Lung (tissue), 11 donors: ENCODE measurements at regions not wholly inside any gene's neighbourhood (a gene's known extent, or its start where the extent isn't known, plus 50 kb on each side); places are given as distances from the start of the nearest gene placed in this dataset.

Source experiments
- ATAC-seq: fragments of 200-7000 bp; cut with Tn5 transposase; one replicate; pipeline ENCODE4 v1.9.1; 2020; ENCODE audit warnings: moderate number of reproducible peaks; ENCODE audit not compliant: insufficient read depth, low FRiP score
- DNase-seq, 3 donors: peaks; one replicate each; pipeline ENCODE4 v3.0.0-alpha.2; 2013 to 2017
- H3K27ac ChIP-seq, 2 donors: one replicate each; pipeline ENCODE4 v1.5.1; 2013; ENCODE audit warnings: mild to moderate bottlenecking in 2 of 2, moderate library complexity in 2 of 2, control low read depth in 1 of 2, inconsistent platforms in 1 of 2, low read depth in 1 of 2, low read length in 1 of 2
- H3K27me3 ChIP-seq, 3 donors: one replicate each; pipeline ENCODE4 v1.5.1; 2013; ENCODE audit warnings: low read length in 2 of 3; ENCODE audit not compliant: control insufficient read depth in 3 of 3, insufficient read depth in 3 of 3
- H3K36me3 ChIP-seq, 4 donors: one replicate each; pipeline ENCODE4 v1.5.1; 2013; ENCODE audit warnings: low read length in 4 of 4, mild to moderate bottlenecking in 1 of 4, moderate library complexity in 1 of 4; ENCODE audit not compliant: control insufficient read depth in 4 of 4, insufficient read depth in 4 of 4
- H3K4me1 ChIP-seq, 5 donors: one replicate each; pipeline ENCODE4 v1.5.1; 2013; ENCODE audit warnings: low read length in 5 of 5, mild to moderate bottlenecking in 2 of 5, moderate library complexity in 1 of 5; ENCODE audit not compliant: control insufficient read depth in 5 of 5, insufficient read depth in 5 of 5
- H3K4me3 ChIP-seq: one replicate; pipeline ENCODE4 v1.5.1; 2013; ENCODE audit warnings: mild to moderate bottlenecking, control low read depth, moderate library complexity
- H3K9ac ChIP-seq, 2 donors: one replicate each; pipeline ENCODE4 v1.5.1; 2013; ENCODE audit warnings: low read length in 2 of 2, control low read depth in 1 of 2; ENCODE audit not compliant: insufficient read depth in 1 of 2
- H3K9me3 ChIP-seq, 4 donors: one replicate each; pipeline ENCODE4 v1.5.1; 2013; ENCODE audit warnings: low read length in 3 of 4, mild to moderate bottlenecking in 1 of 4, moderate library complexity in 1 of 4; ENCODE audit not compliant: control insufficient read depth in 4 of 4, insufficient read depth in 3 of 4
- whole genome bisulfite sequencing, 2 donors: extraction: QIAGEN DNeasy Blood & Tissue Kit; methylation state at CpG; one replicate each; pipeline ENCODE4 v1.1.7; 2013; 5-methylcytosine and 5-hydroxymethylcytosine counted together
- TF ChIP-seq, protein P1 (sequence below): IDR thresholded peaks from 2 replicates; pipeline ENCODE4 v1.5.1; 2012; ENCODE audit warnings: mild to moderate bottlenecking; ENCODE audit errors: control extremely low read depth, extremely low read depth
- donor health status: control.
- donor health status: control.
- donor health status: Bipolar disorder and iron deficiency.
- donor health status: healthy.
- donor health status: DM: yes; HTN: yes; CAD: no.

DNA sequence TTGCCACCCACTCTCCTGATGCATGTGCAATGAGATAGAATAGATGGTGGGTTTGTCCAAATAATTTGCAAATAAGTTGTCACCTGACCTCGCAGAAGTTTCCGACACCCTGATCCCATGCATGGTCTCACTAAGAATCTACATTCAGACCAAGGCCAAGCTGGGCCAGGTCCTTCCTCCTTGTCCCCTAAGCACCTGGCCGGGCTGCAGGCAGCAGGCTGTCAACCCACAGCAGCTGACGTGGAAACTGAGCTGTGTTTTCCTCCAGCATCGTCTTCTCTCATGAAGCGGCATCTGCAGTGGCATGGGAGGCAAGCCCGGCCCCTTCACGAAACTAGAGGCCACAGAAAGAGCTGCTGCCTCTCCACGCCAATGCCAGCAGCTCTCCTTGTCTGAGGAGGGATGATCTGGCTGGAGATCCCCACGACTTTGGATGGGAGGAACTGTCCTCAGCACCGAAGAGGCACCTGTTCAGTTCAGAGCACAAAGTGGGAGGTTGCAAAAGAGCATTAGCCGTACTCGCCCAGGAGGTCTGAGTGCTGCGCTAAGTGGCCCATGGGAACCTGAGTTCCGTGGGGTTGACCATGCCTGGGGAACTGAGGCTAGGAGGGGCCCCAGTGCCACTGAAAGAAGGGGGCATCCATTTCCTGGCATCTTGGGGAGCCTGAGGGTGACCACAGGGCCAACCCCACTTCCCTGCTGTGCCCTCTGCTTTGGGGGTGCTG lies 110.5 kb upstream of the INSIG1 start:
- no peaks in the 10 kb centered on the region for H3K36me3 ChIP-seq
- 87 to 93% methylated on average over 15 of the region's 15 CpGs for WGBS, 2 donors
- peaks cover 0 to 4% (median 0%) of the 10 kb centered on the region in 3 donors for H3K27me3 ChIP-seq
- TF ChIP-seq, protein P1, sequence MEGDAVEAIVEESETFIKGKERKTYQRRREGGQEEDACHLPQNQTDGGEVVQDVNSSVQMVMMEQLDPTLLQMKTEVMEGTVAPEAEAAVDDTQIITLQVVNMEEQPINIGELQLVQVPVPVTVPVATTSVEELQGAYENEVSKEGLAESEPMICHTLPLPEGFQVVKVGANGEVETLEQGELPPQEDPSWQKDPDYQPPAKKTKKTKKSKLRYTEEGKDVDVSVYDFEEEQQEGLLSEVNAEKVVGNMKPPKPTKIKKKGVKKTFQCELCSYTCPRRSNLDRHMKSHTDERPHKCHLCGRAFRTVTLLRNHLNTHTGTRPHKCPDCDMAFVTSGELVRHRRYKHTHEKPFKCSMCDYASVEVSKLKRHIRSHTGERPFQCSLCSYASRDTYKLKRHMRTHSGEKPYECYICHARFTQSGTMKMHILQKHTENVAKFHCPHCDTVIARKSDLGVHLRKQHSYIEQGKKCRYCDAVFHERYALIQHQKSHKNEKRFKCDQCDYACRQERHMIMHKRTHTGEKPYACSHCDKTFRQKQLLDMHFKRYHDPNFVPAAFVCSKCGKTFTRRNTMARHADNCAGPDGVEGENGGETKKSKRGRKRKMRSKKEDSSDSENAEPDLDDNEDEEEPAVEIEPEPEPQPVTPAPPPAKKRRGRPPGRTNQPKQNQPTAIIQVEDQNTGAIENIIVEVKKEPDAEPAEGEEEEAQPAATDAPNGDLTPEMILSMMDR: no peak
- H3K4me1 ChIP-seq: no peaks in the 10 kb centered on the region
- H3K27ac ChIP-seq: no peak overlapping the region
- ATAC-seq (no peak), DNase-seq (no peak)
- no peak overlapping the region for H3K4me3 ChIP-seq
- no peak overlapping the region for H3K9ac ChIP-seq
- H3K9me3 ChIP-seq: peaks cover 0 to 22% (median 10%) of the 10 kb centered on the region in 4 donors

DNA sequence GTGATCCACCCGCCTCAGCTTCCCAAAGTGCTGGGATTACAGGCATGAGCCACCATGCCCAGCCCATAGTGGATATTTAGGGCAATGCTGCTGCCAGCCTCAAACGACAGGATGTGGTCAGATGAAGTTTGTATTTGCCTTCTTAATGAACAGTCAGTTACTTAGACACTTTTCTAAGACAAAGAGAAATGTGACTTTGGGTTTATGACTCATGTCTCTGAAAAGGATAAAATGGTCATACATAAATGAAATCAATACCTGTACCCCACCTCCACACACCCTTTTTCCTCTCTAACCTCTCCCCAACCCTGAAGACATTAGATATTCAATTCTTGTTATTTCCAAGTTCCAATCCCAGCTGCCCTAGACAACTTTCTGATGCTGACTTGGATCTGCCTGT lies 109.3 kb upstream of the INSIG1 start:
- peaks cover 0 to 6% (median 0%) of the 10 kb centered on the region in 3 donors for H3K27me3 ChIP-seq
- no peak overlapping the region for H3K27ac ChIP-seq
- 41 to 69% methylated on average over 2 of the region's 2 CpGs for WGBS, 2 donors
- H3K4me3 ChIP-seq: no peak overlapping the region
- H3K9ac ChIP-seq: no peak overlapping the region
- TF ChIP-seq, protein P1: no peak
- no peaks in the 10 kb centered on the region for H3K36me3 ChIP-seq
- no peak for DNase-seq
- H3K9me3 ChIP-seq: peaks cover 0 to 20% (median 10%) of the 10 kb centered on the region in 4 donors
- ATAC-seq: no peak
- no peaks in the 10 kb centered on the region for H3K4me1 ChIP-seq

DNA sequence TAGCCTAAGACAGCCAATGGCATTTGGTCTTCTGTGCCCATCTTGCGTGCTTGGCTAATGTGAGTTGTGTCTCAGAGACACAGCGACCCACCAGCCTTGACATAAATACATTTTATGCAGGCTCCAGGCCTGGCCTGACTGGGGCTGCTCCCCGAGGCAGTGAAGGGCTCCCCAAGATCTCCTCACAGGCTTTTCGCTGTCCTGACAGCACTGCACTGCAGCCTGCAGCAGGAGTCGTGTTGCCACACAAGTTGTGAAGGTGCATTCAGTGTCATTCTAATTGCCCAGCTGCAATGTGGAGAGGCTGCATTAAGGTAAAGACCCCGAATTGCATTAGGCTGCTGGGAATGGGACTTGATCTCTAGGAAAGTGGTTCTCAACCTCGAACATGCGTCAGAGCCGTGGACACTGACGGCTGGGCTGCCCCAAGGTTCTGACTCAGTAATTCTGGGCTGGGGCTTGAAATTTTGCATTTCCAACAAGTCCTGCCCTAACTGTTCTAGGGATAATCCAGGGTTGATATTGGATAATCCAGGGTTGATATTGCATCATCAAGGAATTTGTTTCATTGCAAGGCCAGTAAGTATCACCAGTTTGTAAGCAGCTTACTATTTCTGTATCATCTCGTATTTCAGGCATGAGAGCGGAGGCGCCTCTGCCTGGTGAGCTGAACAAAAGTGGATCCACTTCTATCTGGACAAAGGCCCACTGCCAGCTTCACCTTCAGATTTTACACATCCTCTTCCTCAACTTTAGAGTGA lies 108.7 kb upstream of the INSIG1 start:
- TF ChIP-seq, protein P1: no peak
- Histone ChIP-seq H3K9me3 (peaks cover 0 to 20% (median 10%) of the 10 kb centered on the region in 4 donors), H3K27ac (no peak overlapping the region), H3K4me1 (no peaks in the 10 kb centered on the region), H3K9ac (no peak overlapping the region), H3K4me3 (no peak overlapping the region), H3K36me3 (no peaks in the 10 kb centered on the region), H3K27me3 (peaks cover 0 to 6% (median 0%) of the 10 kb centered on the region in 3 donors)
- ATAC-seq: no peak
- WGBS, 2 donors: 81 to 90% methylated on average over 13 of the region's 13 CpGs
- DNase-seq: no peak
